Osteocyte (in vitro differentiated cells): ENCODE measurements at regions not wholly inside any gene's neighbourhood (a gene's known extent, or its start where the extent isn't known, plus 50 kb on each side); places are given as distances from the start of the nearest gene placed in this dataset.

ENCODE experiments used
- DNase-seq: peaks from one replicate; pipeline ENCODE4 v3.0.0; 2021; ENCODE audit warnings: mixed read lengths; ENCODE audit not compliant: unreplicated experiment; ENCODE audit errors: extremely low spot score
- H3K27ac Mint-ChIP-seq: one replicate; pipeline ENCODE4 v1.8.0; 2021; ENCODE audit warnings: mild to moderate bottlenecking, mixed read lengths; ENCODE audit not compliant: unreplicated experiment
- H3K27me3 Mint-ChIP-seq: one replicate; pipeline ENCODE4 v1.8.0; 2021; ENCODE audit warnings: mixed read lengths; ENCODE audit not compliant: unreplicated experiment
- H3K36me3 Mint-ChIP-seq: one replicate; pipeline ENCODE4 v1.8.0; 2021; ENCODE audit warnings: mixed read lengths; ENCODE audit not compliant: unreplicated experiment
- H3K4me1 Mint-ChIP-seq: one replicate; pipeline ENCODE4 v1.8.0; 2021; ENCODE audit warnings: mixed read lengths; ENCODE audit not compliant: unreplicated experiment
- H3K4me3 Mint-ChIP-seq: one replicate; pipeline ENCODE4 v1.8.0; 2021; ENCODE audit warnings: mild to moderate bottlenecking, moderate library complexity, mixed read lengths; ENCODE audit not compliant: unreplicated experiment
- H3K9me3 Mint-ChIP-seq: one replicate; pipeline ENCODE4 v1.8.0; 2021; ENCODE audit warnings: mixed read lengths; ENCODE audit not compliant: unreplicated experiment
- CTCF ChIP-seq: fragments of 200-600 bp; sonication (generic); IDR thresholded peaks from 2 replicates; pipeline ENCODE4 v1.5.0; 2021; ENCODE audit warnings: antibody characterized with exemption, mild to moderate bottlenecking, moderate library complexity

GRCh38 chr16:26189536-26189935 lies 497.8 kb downstream of the HS3ST4 start:
- no peak for TF ChIP-seq CTCF
- DNase-seq = no peak
- Mint-ChIP-seq H3K27me3 (no peaks in the 10 kb centered on the region), H3K4me1 (no peaks in the 10 kb centered on the region), H3K27ac (no peak overlapping the region), H3K4me3 (no peak overlapping the region), H3K36me3 (no peaks in the 10 kb centered on the region), H3K9me3 (peaks cover 41% of the 10 kb centered on the region)

GRCh38 chr16:26194526-26194925 lies 502.8 kb downstream of the HS3ST4 start:
- Mint-ChIP-seq H3K4me1 (no peaks in the 10 kb centered on the region), H3K9me3 (peaks cover 31% of the 10 kb centered on the region), H3K27me3 (no peaks in the 10 kb centered on the region), H3K27ac (no peak overlapping the region), H3K4me3 (no peak overlapping the region), H3K36me3 (no peaks in the 10 kb centered on the region)
- no peak for TF ChIP-seq CTCF
- DNase-seq = no peak

GRCh38 chr16:26195225-26195624 lies 503.5 kb downstream of the HS3ST4 start:
- TF ChIP-seq CTCF = no peak
- Mint-ChIP-seq H3K4me1 (no peaks in the 10 kb centered on the region), H3K36me3 (no peaks in the 10 kb centered on the region), H3K27me3 (no peaks in the 10 kb centered on the region), H3K27ac (no peak overlapping the region), H3K4me3 (no peak overlapping the region), H3K9me3 (peaks cover 30% of the 10 kb centered on the region)
- no peak for DNase-seq

- Mint-ChIP-seq H3K4me1 (no peaks in the 10 kb centered on the region), H3K4me3 (no peak overlapping the region), H3K9me3 (peaks cover 28% of the 10 kb centered on the region), H3K36me3 (no peaks in the 10 kb centered on the region), H3K27me3 (no peaks in the 10 kb centered on the region), H3K27ac (no peak overlapping the region)
- no peak for TF ChIP-seq CTCF
- no peak for DNase-seq
These were observed 504.6 kb downstream of the HS3ST4 start for GRCh38 chr16:26196310-26196709.

GRCh38 chr16:26196802-26197201 lies 505.0 kb downstream of the HS3ST4 start:
- H3K9me3 Mint-ChIP-seq = peaks cover 33% of the 10 kb centered on the region

More at GRCh38 chr16:26196802-26197201, 505.0 kb downstream of the HS3ST4 start:
- Mint-ChIP-seq H3K4me3 (no peak overlapping the region), H3K27me3 (no peaks in the 10 kb centered on the region), H3K27ac (no peak overlapping the region), H3K4me1 (no peaks in the 10 kb centered on the region), H3K36me3 (no peaks in the 10 kb centered on the region)
- TF ChIP-seq CTCF = no peak
- no peak for DNase-seq
